WTC11 (cell line): ENCODE measurements at regions not wholly inside any gene's neighbourhood (a gene's known extent, or its start where the extent isn't known, plus 50 kb on each side); places are given as distances from the start of the nearest gene placed in this dataset.

ENCODE experiments used
- ATAC-seq: fragments of 200-7000 bp; cut with Tn5 transposase; 2 replicates; pipeline ENCODE4 v1.10.0; 2021; ENCODE audit warnings: mild to moderate bottlenecking, moderate library complexity
- CTCF ChIA-PET: fragments of 300-600 bp; sonication (Branson Sonifier 250); formaldehyde crosslinking; loops from one replicate; lab custom pipeline; 2021; ENCODE audit warnings: antibody characterized with exemption; lab: Charles Lee
- POLR2A ChIA-PET: fragments of 350-600 bp; sonication (Branson Sonifier 250); formaldehyde crosslinking; loops from one replicate; lab custom pipeline; 2021; ENCODE audit warnings: antibody characterized with exemption; lab: Charles Lee
- DNase-seq: peaks from one replicate; pipeline ENCODE4 v3.0.0; 2021; ENCODE audit warnings: low spot score
- H3K27ac Mint-ChIP-seq: 2 replicates; pipeline ENCODE4 v1.8.0; 2021; ENCODE audit warnings: mixed read lengths
- H3K27me3 Mint-ChIP-seq: 2 replicates; pipeline ENCODE4 v1.8.0; 2021; ENCODE audit warnings: low read depth, mild to moderate bottlenecking, moderate library complexity, mixed read lengths
- H3K36me3 Mint-ChIP-seq: 2 replicates; pipeline ENCODE4 v1.8.0; 2021; ENCODE audit warnings: mixed read lengths
- H3K4me1 Mint-ChIP-seq: 2 replicates; pipeline ENCODE4 v1.8.0; 2022; ENCODE audit warnings: mixed read lengths
- H3K4me3 Mint-ChIP-seq: 2 replicates; pipeline ENCODE4 v1.8.0; 2021; ENCODE audit warnings: mild to moderate bottlenecking, moderate library complexity, mixed read lengths
- H3K9me3 Mint-ChIP-seq: 2 replicates; pipeline ENCODE4 v1.8.0; 2021; ENCODE audit warnings: mixed read lengths
- CREB1 ChIP-seq: sonication (generic); formaldehyde crosslinking; IDR thresholded peaks from 2 replicates; pipeline ENCODE4 v1.8.0; 2023; ENCODE audit warnings: mild to moderate bottlenecking, missing genetic modification reagents
- EMX1 ChIP-seq: fragments of 250-450 bp; sonication (Bioruptor Pico); IDR thresholded peaks from 2 replicates; pipeline ENCODE4 v1.8.0; 2021; ENCODE audit warnings: mild to moderate bottlenecking
- FOXJ3 ChIP-seq: sonication (generic); formaldehyde crosslinking; IDR thresholded peaks from 2 replicates; pipeline ENCODE4 v1.9.0; 2021; ENCODE audit warnings: missing genetic modification reagents, mild to moderate bottlenecking, borderline replicate concordance
- FOXP1 ChIP-seq: sonication (generic); formaldehyde crosslinking; IDR thresholded peaks from 2 replicates; pipeline ENCODE4 v1.8.0; 2022; ENCODE audit warnings: missing genetic modification reagents, mild to moderate bottlenecking, moderate library complexity, borderline replicate concordance
- GABPB1 ChIP-seq: sonication (generic); formaldehyde crosslinking; IDR thresholded peaks from 2 replicates; pipeline ENCODE4 v1.8.1; 2023; ENCODE audit warnings: mild to moderate bottlenecking, missing genetic modification reagents
- GTF2I ChIP-seq: fragments of 250-450 bp; sonication (Bioruptor Pico); conservative IDR thresholded peaks from 2 replicates; pipeline ENCODE4 v1.4.0; 2021; ENCODE audit warnings: mild to moderate bottlenecking
- MXD4 ChIP-seq: fragments of 250-450 bp; sonication (Bioruptor Pico); IDR thresholded peaks from 2 replicates; pipeline ENCODE4 v1.8.0; 2021; ENCODE audit warnings: mild to moderate bottlenecking, moderate library complexity, borderline replicate concordance
- NFATC4 ChIP-seq: fragments of 250-450 bp; sonication (Bioruptor Pico); IDR thresholded peaks from 2 replicates; pipeline ENCODE4 v1.9.0; 2021; ENCODE audit warnings: mild to moderate bottlenecking
- TCF7 ChIP-seq: sonication (generic); formaldehyde crosslinking; IDR thresholded peaks from 2 replicates; pipeline ENCODE4 v1.8.0; 2022; ENCODE audit warnings: mild to moderate bottlenecking, low read depth, missing genetic modification reagents, moderate library complexity
- ZBTB21 ChIP-seq: sonication (generic); formaldehyde crosslinking; IDR thresholded peaks from 2 replicates; pipeline ENCODE4 v1.8.1; 2023; ENCODE audit warnings: mild to moderate bottlenecking, missing genetic modification reagents, borderline replicate concordance
- ZNF671 ChIP-seq: fragments of 250-450 bp; sonication (Bioruptor Pico); IDR thresholded peaks from 2 replicates; pipeline ENCODE4 v1.8.0; 2021; ENCODE audit warnings: mild to moderate bottlenecking
- TF ChIP-seq, protein P1 (sequence below): sonication (generic); formaldehyde crosslinking; IDR thresholded peaks from 2 replicates; pipeline ENCODE4 v1.8.1; 2023; ENCODE audit warnings: mild to moderate bottlenecking, missing genetic modification reagents, moderate library complexity
- TF ChIP-seq, protein P2 (sequence below): fragments of 200-600 bp; IDR thresholded peaks from 2 replicates; pipeline ENCODE4 v1.8.0; 2022; ENCODE audit warnings: antibody characterized with exemption
- TF ChIP-seq, protein P3 (sequence below): sonication (generic); formaldehyde crosslinking; IDR thresholded peaks from 2 replicates; pipeline ENCODE4 v1.8.0; 2023; ENCODE audit warnings: mild to moderate bottlenecking, missing genetic modification reagents
- TF ChIP-seq, protein P4 (sequence below): sonication (generic); formaldehyde crosslinking; IDR thresholded peaks from 2 replicates; pipeline ENCODE4 v1.8.1; 2023; ENCODE audit warnings: mild to moderate bottlenecking, missing genetic modification reagents, borderline replicate concordance

DNA sequence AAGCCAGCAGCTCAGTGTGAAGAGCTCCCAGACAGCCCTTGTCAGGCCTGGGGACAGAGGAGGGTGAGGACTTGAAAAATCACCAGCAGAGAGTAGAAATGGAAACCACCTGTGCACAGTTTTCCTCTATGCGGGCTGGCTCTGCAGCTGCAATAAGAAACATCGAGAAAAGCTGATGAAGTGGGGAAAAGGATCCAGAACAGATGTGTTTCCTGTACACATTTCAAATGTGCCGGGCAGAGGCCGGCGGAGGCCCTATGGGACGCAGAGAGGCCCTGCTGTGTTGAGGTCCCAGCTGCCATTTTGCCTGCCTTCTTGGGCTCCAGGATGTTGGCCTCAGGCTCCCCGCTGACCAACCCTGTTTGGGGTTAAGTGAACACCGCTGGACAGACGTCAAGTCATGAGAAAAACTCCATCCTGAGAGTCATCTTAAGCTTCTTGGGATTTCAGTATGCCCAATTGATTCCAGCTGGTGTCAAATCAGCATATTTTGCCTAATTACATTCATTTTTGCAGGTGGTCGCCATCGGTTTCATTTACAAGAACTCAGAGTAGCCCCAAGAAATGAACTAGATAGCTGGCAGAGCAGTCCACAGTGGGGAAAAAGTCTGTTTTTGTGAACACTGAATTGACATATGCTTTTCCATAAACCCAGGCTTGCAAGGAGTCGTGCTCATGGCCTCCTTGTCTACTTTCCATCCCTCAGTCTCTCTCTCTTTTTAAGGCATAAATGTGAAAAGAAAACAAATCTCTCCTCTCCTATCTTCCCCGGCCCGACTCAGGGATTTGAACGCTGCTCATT, 150.4 kb upstream of the PHACTR3 start:
- TF ChIP-seq TCF7 (CRISPR knock-in tag), result no peak
- TF ChIP-seq CREB1 (CRISPR knock-in tag), result no peak
- TF ChIP-seq ZBTB21, result no peak
- TF ChIP-seq, protein P1, sequence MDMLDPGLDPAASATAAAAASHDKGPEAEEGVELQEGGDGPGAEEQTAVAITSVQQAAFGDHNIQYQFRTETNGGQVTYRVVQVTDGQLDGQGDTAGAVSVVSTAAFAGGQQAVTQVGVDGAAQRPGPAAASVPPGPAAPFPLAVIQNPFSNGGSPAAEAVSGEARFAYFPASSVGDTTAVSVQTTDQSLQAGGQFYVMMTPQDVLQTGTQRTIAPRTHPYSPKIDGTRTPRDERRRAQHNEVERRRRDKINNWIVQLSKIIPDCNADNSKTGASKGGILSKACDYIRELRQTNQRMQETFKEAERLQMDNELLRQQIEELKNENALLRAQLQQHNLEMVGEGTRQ (CRISPR knock-in tag), result no peak
- TF ChIP-seq GTF2I (CRISPR knock-in tag), result no peak
- TF ChIP-seq MXD4, result no peak
- no peak for TF ChIP-seq EMX1
- TF ChIP-seq, all 79 proteins: peak for 0
- H3K27me3 Mint-ChIP-seq, result peaks cover 12% of the 10 kb centered on the region
- H3K36me3 Mint-ChIP-seq, result no peaks in the 10 kb centered on the region
- POLR2A ChIA-PET, result interaction anchor here (0.9 kb wide), 1 partner anchor 34 kb away, joined by 3 read pairs; no protein-coding TSS in a partner anchor
- CTCF ChIA-PET, result interaction anchor here (0.5 to 1.4 kb wide), 5 partner anchors 41 to 960 kb away, joined by 3 to 10 read pairs (median 3); partner anchors contain the start of gene ATP5F1E
- no peak overlapping the region for H3K27ac Mint-ChIP-seq
- H3K9me3 Mint-ChIP-seq, result no peaks in the 10 kb centered on the region
- no peak for DNase-seq
- peaks cover 12% of the 10 kb centered on the region; the same call in 1 of the 2 replicates for H3K4me1 Mint-ChIP-seq
- ATAC-seq, result no peak
- H3K4me3 Mint-ChIP-seq, result no peak overlapping the region

DNA sequence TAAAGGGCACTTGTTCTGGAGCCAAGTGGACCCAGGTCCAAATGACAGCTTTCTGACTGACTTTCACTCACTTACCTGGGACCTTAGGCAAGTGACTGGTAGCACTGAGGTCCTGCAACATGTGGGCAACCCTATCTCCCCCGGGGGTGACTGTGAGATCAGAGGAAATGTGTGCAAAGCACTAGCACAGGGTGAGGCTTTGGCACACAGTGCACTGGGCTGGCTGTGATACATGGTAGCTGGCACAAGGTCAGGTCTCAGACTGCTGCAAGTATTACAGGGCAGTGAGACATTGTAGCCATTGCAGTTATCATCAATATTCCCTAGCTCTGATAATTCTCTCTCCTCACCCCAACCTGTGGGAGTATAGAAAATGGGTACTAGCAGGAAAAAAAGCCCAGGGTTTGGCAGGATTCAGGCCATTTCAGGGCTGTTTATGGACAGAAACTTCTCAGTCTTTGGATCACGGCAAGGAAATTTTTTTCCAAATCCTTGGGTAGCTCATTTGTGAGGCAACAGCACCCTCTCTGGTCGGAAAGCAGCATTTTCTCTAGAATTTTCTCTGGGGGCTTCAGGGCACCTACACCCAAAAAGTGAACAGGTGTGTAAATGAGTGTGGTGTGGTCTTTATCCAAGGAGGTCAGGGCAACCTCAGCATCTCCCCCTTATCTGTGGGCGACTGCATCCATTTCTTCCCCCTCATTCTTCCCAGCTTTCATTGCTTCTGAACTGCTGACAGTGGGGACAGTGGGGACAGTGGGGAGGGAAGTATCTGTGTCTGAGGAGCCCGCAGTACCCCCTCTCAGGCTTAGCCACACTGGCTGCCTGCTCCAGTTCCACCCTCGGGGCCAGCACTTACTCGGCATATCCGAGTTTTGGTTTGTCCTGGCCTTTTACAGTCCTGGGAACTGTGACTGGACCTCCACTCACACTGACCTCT, 148.7 kb upstream of the PHACTR3 start:
- no peaks in the 10 kb centered on the region for H3K36me3 Mint-ChIP-seq
- no peak overlapping the region for H3K4me3 Mint-ChIP-seq
- peaks cover 12% of the 10 kb centered on the region; the same call in 1 of the 2 replicates for H3K4me1 Mint-ChIP-seq
- CTCF ChIA-PET, result interaction anchor here (0.5 to 3.2 kb wide), 43 partner anchors 8 to 974 kb away, joined by 3 to 40 read pairs (median 4); partner anchors contain the start of genes ATP5F1E and GNAS
- TF ChIP-seq, protein P2, sequence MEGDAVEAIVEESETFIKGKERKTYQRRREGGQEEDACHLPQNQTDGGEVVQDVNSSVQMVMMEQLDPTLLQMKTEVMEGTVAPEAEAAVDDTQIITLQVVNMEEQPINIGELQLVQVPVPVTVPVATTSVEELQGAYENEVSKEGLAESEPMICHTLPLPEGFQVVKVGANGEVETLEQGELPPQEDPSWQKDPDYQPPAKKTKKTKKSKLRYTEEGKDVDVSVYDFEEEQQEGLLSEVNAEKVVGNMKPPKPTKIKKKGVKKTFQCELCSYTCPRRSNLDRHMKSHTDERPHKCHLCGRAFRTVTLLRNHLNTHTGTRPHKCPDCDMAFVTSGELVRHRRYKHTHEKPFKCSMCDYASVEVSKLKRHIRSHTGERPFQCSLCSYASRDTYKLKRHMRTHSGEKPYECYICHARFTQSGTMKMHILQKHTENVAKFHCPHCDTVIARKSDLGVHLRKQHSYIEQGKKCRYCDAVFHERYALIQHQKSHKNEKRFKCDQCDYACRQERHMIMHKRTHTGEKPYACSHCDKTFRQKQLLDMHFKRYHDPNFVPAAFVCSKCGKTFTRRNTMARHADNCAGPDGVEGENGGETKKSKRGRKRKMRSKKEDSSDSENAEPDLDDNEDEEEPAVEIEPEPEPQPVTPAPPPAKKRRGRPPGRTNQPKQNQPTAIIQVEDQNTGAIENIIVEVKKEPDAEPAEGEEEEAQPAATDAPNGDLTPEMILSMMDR, result peak; percentile 45; the same call in 1 of the 2 replicates
- no peak for TF ChIP-seq FOXJ3 (CRISPR knock-in tag)
- no peak for DNase-seq
- H3K9me3 Mint-ChIP-seq, result no peaks in the 10 kb centered on the region
- POLR2A ChIA-PET, result no interaction called here
- ATAC-seq, result peak; percentile 57
- no peak overlapping the region for H3K27ac Mint-ChIP-seq
- peaks cover 7% of the 10 kb centered on the region for H3K27me3 Mint-ChIP-seq

DNA sequence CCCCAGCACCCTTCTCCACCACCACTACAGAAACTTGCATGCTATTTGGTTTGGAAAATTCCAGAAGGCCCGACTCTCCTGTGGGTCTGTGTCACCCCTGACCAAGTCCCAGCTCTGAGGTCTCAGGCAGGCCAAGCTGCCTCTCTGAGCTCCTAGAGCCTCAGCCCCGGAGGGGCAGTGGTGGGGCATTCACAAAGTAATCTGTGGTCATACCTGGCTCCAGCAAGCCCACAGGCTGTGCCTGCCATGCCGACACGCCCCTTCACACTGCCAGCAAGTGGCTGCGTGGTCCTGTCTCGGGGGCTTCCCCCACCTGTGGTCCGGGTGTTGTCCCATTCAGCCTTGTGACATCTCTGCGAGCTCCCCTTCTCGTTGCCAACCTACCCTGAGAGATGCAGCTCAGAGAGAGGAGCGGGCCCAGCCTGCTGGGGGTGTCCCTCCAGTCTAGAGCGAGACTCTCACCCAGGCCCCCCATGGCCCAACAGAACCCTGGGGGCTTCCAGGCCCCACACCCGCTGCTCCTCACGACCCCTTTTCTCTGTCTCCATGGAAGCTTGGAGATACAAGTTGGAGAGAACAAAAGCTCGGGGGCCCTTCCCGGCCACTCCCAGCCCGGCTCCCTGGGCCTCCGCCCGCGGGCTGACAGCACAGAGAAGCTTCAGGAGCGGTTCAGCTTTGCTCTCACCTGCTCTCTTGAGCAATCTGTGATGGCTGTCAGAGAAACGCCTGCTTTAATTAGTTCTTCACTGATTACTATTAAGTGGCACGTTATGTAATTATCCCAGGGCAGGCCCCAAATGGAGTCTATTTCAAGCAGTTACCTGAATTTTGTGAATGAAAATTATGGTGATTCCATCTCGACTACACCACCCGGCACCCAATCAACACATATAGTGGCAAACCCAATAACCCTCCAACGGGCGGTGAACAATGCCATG, 147.7 kb upstream of the PHACTR3 start:
- H3K36me3 Mint-ChIP-seq, result no peaks in the 10 kb centered on the region
- ChIA-PET POLR2A (no interaction called here), CTCF (interaction anchor here (0.8 to 3.2 kb wide), 29 partner anchors 8 to 975 kb away, joined by 3 to 40 read pairs (median 5); partner anchors contain the start of gene ATP5F1E)
- no peak for ATAC-seq
- H3K4me1 Mint-ChIP-seq, result peaks cover 12% of the 10 kb centered on the region; the same call in 1 of the 2 replicates
- no peak overlapping the region for H3K4me3 Mint-ChIP-seq
- DNase-seq, result no peak
- no peaks in the 10 kb centered on the region for H3K9me3 Mint-ChIP-seq
- no peak overlapping the region for H3K27ac Mint-ChIP-seq
- H3K27me3 Mint-ChIP-seq, result peaks cover 4% of the 10 kb centered on the region; the same call in 1 of the 2 replicates
- TF ChIP-seq, protein P3, sequence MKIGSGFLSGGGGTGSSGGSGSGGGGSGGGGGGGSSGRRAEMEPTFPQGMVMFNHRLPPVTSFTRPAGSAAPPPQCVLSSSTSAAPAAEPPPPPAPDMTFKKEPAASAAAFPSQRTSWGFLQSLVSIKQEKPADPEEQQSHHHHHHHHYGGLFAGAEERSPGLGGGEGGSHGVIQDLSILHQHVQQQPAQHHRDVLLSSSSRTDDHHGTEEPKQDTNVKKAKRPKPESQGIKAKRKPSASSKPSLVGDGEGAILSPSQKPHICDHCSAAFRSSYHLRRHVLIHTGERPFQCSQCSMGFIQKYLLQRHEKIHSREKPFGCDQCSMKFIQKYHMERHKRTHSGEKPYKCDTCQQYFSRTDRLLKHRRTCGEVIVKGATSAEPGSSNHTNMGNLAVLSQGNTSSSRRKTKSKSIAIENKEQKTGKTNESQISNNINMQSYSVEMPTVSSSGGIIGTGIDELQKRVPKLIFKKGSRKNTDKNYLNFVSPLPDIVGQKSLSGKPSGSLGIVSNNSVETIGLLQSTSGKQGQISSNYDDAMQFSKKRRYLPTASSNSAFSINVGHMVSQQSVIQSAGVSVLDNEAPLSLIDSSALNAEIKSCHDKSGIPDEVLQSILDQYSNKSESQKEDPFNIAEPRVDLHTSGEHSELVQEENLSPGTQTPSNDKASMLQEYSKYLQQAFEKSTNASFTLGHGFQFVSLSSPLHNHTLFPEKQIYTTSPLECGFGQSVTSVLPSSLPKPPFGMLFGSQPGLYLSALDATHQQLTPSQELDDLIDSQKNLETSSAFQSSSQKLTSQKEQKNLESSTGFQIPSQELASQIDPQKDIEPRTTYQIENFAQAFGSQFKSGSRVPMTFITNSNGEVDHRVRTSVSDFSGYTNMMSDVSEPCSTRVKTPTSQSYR (CRISPR knock-in tag), result no peak
- TF ChIP-seq FOXP1 (CRISPR knock-in tag), result no peak
- no peak for TF ChIP-seq ZNF671 (CRISPR knock-in tag)
- TF ChIP-seq ZBTB21, result no peak
- no peak for TF ChIP-seq GABPB1
- no peak for TF ChIP-seq NFATC4 (CRISPR knock-in tag)
- TF ChIP-seq, protein P4, sequence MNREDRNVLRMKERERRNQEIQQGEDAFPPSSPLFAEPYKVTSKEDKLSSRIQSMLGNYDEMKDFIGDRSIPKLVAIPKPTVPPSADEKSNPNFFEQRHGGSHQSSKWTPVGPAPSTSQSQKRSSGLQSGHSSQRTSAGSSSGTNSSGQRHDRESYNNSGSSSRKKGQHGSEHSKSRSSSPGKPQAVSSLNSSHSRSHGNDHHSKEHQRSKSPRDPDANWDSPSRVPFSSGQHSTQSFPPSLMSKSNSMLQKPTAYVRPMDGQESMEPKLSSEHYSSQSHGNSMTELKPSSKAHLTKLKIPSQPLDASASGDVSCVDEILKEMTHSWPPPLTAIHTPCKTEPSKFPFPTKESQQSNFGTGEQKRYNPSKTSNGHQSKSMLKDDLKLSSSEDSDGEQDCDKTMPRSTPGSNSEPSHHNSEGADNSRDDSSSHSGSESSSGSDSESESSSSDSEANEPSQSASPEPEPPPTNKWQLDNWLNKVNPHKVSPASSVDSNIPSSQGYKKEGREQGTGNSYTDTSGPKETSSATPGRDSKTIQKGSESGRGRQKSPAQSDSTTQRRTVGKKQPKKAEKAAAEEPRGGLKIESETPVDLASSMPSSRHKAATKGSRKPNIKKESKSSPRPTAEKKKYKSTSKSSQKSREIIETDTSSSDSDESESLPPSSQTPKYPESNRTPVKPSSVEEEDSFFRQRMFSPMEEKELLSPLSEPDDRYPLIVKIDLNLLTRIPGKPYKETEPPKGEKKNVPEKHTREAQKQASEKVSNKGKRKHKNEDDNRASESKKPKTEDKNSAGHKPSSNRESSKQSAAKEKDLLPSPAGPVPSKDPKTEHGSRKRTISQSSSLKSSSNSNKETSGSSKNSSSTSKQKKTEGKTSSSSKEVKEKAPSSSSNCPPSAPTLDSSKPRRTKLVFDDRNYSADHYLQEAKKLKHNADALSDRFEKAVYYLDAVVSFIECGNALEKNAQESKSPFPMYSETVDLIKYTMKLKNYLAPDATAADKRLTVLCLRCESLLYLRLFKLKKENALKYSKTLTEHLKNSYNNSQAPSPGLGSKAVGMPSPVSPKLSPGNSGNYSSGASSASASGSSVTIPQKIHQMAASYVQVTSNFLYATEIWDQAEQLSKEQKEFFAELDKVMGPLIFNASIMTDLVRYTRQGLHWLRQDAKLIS (CRISPR knock-in tag), result no peak
